ENCODE measurements at regions not wholly inside any gene's neighbourhood (a gene's known extent, or its start where the extent isn't known, plus 50 kb on each side); places are given as distances from the start of the nearest gene placed in this dataset.
"Not testable (repeated sequence)": the region's sequence is repeated elsewhere in the genome, so short reads cannot be mapped to it uniquely, and the experiment has no call there.

DNA sequence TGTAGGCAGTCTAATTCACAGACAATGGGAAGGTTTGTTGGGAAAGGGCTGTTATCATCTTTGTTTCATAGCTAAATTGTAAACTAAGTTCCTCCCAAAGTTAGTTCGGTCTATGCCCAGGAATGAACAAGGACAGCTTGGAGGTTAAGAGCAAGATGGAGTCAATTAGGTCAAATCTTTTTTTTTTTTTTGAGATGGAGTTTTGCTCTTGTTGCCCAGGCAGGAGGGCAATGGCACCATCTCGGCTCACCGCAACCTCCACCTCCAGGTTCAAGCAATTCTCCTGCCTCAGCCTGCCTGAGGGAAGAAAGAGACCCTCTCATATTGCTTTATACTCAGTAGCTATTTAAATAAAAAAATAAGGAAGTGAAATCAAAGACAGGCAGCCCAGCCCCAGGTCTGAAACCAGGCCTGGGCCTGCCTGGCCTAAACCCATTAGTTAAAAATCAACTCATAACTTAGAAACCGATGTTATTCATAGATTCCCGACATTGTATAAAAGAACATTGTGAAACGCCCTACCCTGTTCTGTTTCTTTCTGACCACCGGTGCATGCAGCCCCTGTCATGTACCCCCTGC lies 297.4 kb upstream of the SGCG start:
- no peak for DNase-seq (ENCODE audit: low read depth in 3 of 3)

DNA sequence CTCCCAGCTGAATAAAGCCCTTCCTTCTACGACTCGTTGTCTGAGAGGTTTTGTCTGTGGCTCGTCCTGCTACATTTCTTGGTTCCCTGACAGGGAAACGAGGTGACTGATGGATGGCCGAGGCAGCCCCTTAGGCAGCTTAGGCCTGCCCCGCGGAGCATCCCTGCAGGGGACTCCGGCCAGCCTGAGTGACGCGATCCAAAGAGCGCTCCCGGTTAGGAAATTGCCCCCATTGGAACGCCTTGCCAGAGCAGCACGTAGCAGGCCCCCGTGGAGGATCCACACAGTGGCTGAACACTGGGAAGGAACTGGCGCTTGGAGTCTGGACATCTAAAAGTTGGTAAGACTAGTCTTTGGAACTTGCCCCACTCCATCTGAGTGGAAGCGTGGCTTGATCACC lies 296.8 kb upstream of the SGCG start:
- no peak for DNase-seq (ENCODE audit: low read depth in 3 of 3)

DNA sequence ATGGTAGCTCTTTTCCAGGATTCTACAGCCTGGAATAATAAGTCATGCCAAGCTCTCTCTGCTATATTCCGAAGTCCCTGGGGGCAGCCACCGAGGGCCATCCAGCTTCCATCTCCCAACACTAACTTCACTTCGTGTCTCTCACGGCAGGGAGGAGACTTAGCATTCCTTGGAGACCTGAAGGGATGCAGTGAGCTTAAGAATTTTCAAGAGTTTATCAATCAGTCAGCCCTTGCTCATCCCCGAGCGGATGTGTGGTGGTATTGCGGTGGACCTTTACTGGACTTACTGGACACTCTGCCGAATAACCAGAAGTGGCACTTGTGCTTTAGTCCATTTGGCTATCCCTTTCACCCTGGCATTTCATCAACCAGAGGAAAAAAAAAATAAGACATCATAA lies 294.7 kb upstream of the SGCG start:
- not testable (repeated sequence) for DNase-seq (ENCODE audit: low read depth in 3 of 3)

DNA sequence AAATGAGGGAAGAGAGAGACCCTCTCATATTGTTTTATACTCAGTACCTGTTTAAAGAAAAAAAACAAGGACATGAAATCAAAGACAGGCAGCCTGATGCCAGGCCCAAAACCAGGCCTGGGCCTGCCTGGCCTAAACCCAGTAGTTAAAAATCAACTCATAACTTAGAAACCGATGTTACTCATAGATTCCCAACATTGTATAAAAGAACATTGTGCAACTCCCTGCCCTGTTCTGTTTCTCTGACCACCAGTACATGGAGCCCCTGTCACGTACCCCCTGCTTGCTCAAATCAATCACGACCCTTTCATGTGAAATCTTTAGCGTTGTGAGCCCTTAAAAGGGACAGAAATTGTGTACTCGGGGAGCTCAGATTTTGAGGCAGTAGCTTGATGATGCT lies 291.4 kb upstream of the SGCG start:
- not testable (repeated sequence) for DNase-seq (ENCODE audit: low read depth in 3 of 3)

DNA sequence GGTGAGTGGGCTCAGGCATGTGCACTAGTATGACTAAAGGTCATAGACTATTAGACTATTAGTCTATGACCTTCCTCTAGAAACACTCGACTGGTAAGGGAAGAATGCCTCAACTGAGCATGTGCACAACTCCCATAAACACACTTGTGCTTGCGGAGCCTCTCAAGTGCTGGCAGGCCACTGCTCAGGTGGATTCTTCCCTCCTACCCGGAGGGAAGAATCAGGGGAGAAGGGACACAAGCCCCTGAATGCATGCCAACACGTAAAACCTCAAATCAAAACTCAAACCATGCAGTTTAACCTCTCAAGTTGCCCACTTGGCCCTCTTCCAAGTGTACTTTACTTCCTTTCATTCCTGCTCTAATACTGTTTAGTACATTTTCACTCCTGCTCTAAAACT lies 287.6 kb upstream of the SGCG start:
- DNase-seq (ENCODE audit: low read depth in 3 of 3), result no peak

DNA sequence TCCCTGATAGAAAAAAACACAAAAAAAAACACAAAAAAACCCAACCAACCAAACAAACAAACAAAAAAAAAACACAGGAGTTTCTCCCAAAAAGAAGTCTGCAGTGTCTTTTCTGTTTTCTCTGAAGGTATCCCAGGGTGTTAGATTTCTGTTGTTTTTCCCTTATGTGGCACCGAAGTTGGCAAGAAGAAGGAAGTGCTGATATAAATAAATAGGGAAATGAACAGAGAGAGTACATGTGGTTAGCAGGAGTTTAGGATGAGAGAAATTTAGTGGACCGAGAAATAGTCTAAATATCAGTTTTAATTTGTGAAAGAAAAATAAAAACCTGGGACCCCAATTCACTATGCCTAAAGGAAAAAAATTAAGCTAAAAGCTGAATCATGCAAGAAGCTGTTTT lies 287.0 kb upstream of the SGCG start:
- DNase-seq (ENCODE audit: low read depth in 3 of 3), result no peak

DNA sequence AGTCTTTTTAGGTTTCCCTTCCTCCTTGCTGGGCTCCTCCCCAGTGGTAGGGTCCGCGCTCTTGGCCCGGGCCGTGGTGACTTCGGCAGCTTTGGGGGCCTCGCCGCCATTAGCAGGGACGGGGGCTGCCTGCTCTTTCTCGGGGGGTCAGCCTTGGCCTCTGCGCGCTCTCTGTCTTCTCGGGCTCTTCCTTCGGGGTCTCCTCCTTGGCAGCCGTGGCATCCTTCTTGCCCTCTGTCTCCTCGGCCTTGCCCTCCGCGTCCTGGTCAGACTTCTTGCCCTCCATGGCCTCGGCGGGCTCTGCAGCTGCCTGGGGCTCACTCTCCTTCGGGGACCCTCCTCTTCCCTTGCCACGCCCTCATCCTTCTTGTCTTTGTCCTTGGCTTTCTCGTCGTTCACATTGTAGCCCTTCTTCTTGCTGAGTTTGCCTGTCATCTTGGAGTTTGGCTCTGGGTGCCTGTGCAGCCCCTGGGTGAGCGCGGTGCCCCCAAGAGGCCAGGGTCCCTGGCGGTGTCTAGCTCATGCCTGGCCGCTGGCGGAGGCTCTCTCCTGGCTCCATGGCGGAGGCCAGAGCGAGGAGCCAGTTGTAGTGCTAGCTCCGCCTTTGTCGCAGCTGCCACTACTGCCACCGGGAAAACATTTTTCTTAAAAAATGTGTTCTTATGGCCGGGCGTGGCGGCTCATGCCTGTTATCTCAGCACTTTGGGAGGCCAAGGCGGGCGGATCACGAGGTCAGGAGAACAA lies 283.0 kb upstream of the SGCG start:
- DNase-seq (ENCODE audit: low read depth in 3 of 3), result no peak

DNA sequence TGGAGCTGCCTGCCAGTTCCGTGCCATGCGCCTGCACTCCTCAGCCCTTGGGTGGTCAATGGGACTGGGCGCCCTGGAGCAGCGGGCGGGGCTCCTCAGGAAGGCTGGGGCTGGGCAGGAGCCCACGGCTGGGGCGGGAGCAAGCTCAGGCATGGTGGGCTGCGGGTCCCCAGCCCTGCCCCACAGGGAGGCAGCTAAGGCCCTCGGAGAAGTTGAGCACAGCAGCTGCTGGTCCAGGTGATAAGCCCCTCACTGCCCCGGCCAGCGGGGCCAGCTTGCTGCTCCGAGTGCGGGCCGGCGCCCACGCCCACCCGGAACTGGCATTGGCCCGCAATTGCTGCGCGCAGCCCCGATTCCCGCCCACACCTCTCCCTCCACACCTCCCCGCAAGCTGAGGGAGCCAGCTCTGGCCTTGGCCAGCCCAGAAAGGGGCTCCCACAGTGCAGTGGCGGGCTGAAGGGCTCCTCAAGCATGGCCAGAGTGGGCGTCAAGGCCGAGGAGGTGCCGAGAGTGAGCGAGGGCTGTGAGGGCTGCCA lies 280.3 kb upstream of the SGCG start:
- not testable (repeated sequence) for DNase-seq (ENCODE audit: low read depth in 3 of 3)

DNA sequence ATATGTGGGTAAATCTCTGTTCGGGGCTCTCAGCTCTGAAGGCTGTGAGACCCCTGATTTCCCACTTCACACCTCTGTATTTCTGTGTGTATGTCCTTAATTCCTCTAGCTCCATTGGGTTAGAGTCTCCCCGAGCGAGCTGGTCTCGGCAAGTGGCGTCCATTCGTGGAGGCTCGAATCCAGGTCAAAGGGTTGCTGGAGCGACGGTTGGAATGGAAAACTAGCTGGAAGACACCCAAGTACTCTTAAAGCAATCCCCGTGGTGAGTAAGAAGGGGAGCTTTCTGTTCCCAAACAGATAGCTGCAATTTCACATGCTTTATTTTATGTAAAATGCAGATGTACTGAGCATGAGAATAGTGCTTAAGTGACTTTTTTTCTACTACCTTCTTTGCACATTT lies 277.5 kb upstream of the SGCG start:
- no peak for DNase-seq (ENCODE audit: low read depth in 3 of 3)

DNA sequence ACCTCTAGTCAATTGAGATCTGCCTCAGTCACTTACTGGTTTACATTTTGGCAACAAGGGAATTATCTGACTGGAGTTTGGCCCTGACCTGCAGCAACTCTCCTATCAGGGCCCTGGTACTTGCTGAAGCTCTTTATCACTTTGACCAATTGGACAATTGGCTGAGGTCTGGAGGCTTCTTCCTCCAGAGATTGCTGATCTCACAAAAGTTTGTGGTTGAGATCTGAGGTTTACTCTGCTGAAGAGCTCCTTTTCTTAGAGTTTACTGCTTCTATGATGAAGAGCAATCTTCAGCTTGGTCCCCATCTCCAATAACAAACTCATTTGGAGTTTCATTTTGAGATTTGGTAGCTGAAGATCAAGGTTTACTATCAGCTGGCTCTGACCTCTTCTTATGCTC lies 276.9 kb upstream of the SGCG start:
- DNase-seq (ENCODE audit: low read depth in 3 of 3), result no peak

DNA sequence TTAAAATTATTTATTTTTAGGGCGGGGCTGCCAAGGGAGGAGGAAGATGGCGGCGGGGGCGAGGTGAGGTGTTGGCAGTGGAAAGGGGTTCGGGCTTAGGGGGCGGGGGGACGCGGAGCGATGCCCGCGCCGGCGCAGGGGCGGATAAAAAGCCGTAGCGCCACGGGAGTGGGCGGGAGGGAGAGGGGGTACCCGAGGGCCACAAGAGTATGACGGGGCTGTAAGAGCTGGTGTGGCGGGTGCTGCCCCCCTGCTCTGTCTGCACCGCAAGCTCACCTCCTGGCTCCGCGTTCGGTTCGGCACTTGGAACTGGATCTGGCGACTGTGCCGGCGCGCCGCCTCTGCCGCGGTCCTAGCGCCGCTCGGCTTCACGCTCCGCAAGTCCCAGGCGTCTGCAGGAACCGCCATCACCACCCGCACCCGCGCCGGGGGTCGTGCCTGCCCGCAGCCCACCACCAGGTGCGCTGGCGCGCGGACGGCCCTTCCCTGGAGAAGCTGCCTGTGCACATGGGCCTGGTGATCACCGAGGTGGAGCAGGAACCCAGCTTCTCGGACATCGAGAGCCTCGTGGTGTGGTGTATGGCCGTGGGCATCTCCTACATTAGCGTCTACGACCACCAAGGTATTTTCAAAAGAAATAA lies 265.2 kb upstream of the SGCG start:
- no peak for DNase-seq (ENCODE audit: low read depth in 3 of 3)

DNA sequence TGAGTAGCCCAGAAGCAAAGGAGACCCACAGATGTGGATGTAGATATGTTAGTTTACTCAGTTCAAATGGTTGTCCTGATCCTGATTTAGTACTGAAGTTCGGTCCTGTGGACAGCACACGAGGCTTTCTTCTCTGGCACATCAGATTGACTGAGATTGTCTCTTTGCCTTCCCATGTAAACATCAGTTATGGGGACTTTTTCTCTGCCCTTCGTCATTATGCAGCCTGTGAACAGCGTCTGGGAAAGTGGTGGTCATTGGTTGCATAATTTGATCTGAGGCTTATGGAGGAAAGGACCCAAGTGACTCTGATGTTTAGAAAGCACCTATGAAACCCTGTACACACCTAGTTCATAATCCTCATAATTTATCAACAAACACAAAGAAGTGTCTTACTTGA lies 264.5 kb upstream of the SGCG start:
- DNase-seq (ENCODE audit: low read depth in 3 of 3), result not testable (repeated sequence)

DNA sequence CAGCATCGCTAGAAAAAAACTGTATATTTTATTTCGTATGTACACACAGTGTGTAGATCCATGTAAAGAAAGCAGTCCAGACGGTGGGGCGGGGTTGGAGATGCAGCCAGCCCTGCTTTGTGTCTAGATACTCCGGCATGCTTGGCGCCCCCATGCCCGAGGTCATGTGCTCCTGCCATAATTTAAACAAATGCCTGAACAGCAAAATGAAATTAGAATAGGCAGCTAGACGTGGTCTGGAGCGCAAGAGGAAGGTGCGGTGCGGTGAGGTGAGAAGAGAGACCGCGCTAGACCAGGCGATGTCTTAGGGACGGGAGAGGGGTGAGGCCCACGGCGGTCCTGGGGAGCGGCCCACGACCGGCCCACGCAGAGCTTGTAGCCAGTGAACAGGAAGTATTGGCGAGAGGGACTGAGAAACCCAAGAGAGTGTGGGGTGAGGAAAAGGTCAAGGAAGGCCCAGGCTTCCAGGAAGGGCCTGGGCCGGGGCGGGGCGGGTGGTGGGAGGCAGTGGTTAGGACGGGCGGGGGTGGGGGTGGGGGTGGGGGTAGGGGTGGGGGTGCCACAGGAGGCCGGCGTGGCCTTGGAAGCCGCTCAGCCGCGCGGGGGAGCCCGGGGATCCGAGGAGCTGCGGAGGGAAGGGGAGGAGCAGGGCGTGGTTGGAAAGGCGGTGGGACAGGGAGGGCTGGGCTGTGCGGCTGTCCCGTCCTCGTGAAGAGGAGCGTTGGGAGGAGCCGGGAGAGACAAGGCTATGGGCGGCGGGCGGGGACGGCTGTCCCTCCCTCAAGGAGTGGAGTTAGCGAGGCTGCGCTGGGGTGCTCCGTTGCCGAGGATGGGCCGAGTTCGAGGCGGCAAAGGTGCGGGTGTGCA lies 254.7 kb upstream of the SGCG start:
- DNase-seq (ENCODE audit: low read depth in 3 of 3), result no peak

DNA sequence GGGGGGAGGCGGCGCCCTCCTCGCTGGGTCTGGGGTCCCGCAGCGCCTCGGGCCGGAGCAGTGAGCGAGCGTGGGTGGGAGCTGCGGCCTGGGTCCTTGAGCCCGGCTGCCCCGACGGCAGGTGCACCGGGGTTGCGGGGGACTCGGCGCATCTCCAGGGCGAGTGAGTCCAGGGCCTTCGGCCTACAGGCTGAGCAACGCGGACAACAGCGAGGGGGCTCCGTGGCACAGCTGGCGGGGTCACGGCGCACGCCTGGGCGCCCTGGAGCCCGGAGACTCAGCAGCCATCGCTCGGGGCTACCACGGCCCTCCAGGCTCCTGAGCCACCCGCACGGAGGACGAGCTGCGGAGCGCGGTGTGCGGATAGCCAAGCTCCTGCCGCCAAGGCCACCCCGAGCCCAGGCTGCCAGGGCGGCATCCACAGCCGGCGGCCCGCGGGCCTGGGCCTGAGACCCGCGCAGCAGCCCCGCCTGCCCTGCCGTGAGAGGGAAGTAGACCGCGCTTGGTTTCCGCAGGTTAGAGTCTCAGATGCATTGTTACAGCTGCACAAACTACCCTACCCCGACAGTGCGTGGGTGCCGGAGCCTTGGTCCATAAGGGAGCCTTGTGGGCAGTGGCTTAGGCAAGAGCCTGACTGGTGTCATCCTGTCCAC lies 253.9 kb upstream of the SGCG start:
- no peak for DNase-seq (ENCODE audit: low read depth in 3 of 3)

DNA sequence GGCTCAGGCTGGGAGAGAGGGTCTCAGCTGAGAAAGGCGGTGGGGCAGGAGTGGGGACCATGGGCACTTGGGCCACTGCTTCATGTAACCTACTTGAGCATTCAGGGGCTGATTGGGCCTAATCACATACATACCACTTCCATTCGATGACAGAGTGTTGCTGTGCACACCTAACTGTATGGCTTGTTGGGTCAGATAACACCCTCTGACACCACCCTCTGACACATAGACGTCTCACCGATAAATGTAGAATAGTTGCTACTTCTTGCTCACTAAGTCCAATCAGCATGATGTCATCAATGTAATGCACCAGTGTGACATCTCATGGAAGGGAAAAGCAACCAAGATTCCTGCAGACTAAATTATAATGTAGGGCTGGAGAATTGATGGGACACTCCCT lies 252.9 kb upstream of the SGCG start:
- not testable (repeated sequence) for DNase-seq (ENCODE audit: low read depth in 3 of 3)

DNA sequence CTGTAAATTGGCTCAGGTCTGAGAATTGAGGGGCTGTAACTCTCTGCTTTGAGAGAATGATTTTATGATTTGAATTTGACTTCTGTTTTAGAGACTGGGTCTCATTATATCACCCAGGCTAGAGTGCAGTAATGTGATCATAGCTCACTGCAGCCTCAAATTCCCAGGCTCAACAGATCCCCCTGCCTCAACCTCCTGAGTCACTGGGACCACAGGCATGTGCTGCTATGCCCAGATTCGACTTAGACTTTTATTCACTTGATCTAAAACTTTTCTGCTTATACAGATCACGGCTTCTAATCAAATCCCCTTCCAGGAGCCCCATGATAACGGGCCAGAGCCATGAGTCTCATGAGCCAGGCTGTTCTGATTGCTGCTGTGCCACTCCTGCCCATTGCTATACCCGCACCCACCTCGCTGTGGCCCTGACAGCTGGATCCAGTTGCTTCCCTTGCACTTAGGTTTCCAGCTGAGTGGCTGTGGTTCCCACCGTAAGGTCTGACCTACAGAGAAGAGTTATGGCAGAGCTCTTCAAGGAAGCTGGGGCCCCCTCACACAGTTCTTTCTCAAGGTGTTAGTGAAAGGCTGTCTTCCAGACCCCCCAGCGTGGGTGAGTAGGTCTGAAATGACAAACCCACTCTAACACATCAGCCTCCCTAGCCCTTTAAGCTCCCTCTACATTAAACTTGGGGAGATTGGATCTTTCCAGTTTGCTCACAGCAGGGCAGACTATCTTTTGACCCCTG lies 251.2 kb upstream of the SGCG start:
- no peak for DNase-seq (ENCODE audit: low read depth in 3 of 3)

DNA sequence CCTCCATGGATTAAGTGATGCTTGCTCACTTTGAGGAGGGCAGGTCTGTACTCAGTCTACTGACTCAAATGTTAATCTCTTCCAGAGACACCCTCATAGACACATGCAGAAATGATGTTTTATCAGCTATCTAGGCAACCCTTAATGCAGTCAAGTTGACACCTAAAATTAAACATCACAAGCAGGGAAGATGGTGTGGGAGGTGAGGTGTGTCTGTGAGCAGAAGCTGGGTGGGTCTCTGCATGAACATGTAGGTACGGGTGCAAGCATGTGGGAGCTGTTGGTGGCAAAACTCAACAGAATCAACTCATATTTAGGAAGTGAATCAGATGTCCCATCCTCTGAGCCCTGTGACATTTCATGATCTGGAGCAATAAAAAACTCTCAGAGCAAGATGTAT lies 249.2 kb upstream of the SGCG start:
- DNase-seq (ENCODE audit: low read depth in 3 of 3), result no peak

DNA sequence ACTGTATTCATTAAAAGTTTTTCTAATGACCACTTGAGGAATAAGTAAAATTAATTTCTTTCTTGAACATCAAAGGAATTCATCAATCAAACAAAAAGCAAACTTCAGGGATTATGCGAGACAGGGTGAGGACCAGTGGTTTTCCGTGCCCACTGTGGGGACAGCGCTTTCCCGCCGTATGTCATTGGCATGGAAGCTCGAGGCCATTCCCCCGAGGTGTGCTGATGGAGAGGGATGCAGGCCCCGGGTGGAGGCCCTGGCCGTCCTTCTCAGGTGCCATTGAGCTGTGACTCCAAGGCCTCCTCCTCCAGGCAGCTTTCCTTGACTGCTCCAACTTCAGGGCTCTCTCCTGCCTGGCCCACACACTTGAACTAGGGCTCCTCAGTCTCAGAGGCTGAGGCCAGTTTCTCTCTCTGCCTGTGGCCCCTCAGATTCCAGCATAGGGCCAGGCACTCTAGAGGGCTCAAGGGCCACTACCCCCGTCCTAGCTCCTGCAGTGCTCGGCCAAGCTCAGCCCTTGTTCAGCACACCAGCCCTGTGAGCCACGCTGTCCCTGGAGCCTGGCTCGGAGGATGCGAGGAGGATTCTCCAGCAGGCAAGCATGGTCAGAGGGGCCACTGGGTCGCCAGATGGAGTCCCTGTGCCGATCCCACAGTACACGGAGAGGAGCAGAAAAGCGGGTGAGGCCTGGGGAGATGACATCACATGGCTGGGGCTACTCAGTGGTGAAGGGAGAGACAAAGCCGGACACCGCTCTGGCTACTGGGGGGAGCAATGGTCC lies 248.0 kb upstream of the SGCG start:
- DNase-seq (ENCODE audit: low read depth in 3 of 3), result not testable (repeated sequence)

DNA sequence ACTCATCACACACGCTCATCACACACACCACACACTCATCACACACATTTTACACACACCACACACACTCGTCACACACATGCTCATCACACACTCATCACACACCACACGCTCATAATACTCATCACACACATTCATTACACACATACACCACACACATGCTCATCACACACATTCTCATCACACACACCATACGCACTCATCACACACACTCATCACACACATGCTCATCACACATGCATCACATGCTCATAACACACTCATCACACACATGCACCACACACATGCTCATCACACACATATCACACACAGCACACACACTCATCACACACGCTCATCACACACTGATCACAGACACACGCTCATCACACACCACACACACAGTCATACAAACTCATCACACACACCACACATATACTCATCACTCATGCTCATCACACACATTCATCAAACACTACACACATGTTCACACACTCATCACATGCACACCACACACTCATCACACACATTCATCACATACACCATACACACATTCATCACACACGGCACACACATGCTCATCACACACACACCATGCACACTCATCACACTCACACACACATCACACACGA lies 247.1 kb upstream of the SGCG start:
- no peak for DNase-seq (ENCODE audit: low read depth in 3 of 3)
